ENCODE measurements at regions not wholly inside any gene's neighbourhood (a gene's known extent, or its start where the extent isn't known, plus 50 kb on each side); places are given as distances from the start of the nearest gene placed in this dataset.

GRCh38 chr1:80918380-80918779, 882.4 kb upstream of the ADGRL2 start:
- ATAC-seq (replicated peaks; ENCODE audit: extremely low read depth, poor library complexity, severe bottlenecking) (no peak), DNase-seq (ENCODE audit: low spot score in 2 of 2) (no peak)
- Mint-ChIP-seq H3K27me3 (no peaks in the 10 kb centered on the region), H3K9me3 (peaks cover 6% of the 10 kb centered on the region), H3K27ac (ENCODE audit: low read depth) (no peak overlapping the region), H3K4me1 (no peaks in the 10 kb centered on the region), H3K4me3 (no peak overlapping the region), H3K36me3 (ENCODE audit: insufficient read depth) (no peaks in the 10 kb centered on the region)

GRCh38 chr1:80917826-80918225, 882.9 kb upstream of the ADGRL2 start:
- Mint-ChIP-seq H3K4me1 (no peaks in the 10 kb centered on the region), H3K36me3 (ENCODE audit: insufficient read depth) (no peaks in the 10 kb centered on the region), H3K4me3 (no peak overlapping the region), H3K27ac (ENCODE audit: low read depth) (no peak overlapping the region), H3K9me3 (peaks cover 10% of the 10 kb centered on the region), H3K27me3 (no peaks in the 10 kb centered on the region)
- no peak for DNase-seq (ENCODE audit: low spot score in 2 of 2)
- no peak for ATAC-seq (replicated peaks; ENCODE audit: extremely low read depth, poor library complexity, severe bottlenecking)

- no peak for DNase-seq (ENCODE audit: low spot score in 2 of 2)
- Mint-ChIP-seq H3K9me3 (peaks cover 12% of the 10 kb centered on the region), H3K4me3 (no peak overlapping the region), H3K4me1 (no peaks in the 10 kb centered on the region), H3K27ac (ENCODE audit: low read depth) (no peak overlapping the region), H3K27me3 (no peaks in the 10 kb centered on the region), H3K36me3 (ENCODE audit: insufficient read depth) (no peaks in the 10 kb centered on the region)
- ATAC-seq (replicated peaks; ENCODE audit: extremely low read depth, poor library complexity, severe bottlenecking): no peak
Observed at GRCh38 chr1:80917225-80917624, 883.5 kb upstream of the ADGRL2 start.

- Mint-ChIP-seq H3K9me3 (peaks cover 18% of the 10 kb centered on the region), H3K27ac (ENCODE audit: low read depth) (no peak overlapping the region), H3K4me3 (no peak overlapping the region), H3K27me3 (no peaks in the 10 kb centered on the region), H3K36me3 (ENCODE audit: insufficient read depth) (no peaks in the 10 kb centered on the region), H3K4me1 (no peaks in the 10 kb centered on the region)
- ATAC-seq (replicated peaks; ENCODE audit: extremely low read depth, poor library complexity, severe bottlenecking) (no peak), DNase-seq (ENCODE audit: low spot score in 2 of 2) (no peak)
Observed at GRCh38 chr1:80915491-80915890, 885.2 kb upstream of the ADGRL2 start.

- H3K9me3 Mint-ChIP-seq: peaks cover 25% of the 10 kb centered on the region
- no peak for DNase-seq (ENCODE audit: low spot score in 2 of 2)
- no peak overlapping the region for H3K4me3 Mint-ChIP-seq
- H3K4me1 Mint-ChIP-seq: no peaks in the 10 kb centered on the region
- H3K27me3 Mint-ChIP-seq: no peaks in the 10 kb centered on the region
- no peak for ATAC-seq (replicated peaks; ENCODE audit: extremely low read depth, poor library complexity, severe bottlenecking)
- H3K27ac Mint-ChIP-seq (ENCODE audit: low read depth): peak overlapping the region; percentile 50
- peaks cover 2% of the 10 kb centered on the region for H3K36me3 Mint-ChIP-seq (ENCODE audit: insufficient read depth)
Observed at GRCh38 chr1:80910426-80910825, 890.3 kb upstream of the ADGRL2 start.

GRCh38 chr1:80909172-80909784, 891.5 kb upstream of the ADGRL2 start:
- Mint-ChIP-seq H3K36me3 (ENCODE audit: insufficient read depth) (peaks cover 2% of the 10 kb centered on the region), H3K27me3 (no peaks in the 10 kb centered on the region), H3K4me1 (no peaks in the 10 kb centered on the region), H3K9me3 (peaks cover 23% of the 10 kb centered on the region), H3K4me3 (no peak overlapping the region), H3K27ac (ENCODE audit: low read depth) (no peak overlapping the region)
- no peak for DNase-seq (ENCODE audit: low spot score in 2 of 2)
- no peak for ATAC-seq (replicated peaks; ENCODE audit: extremely low read depth, poor library complexity, severe bottlenecking)

GRCh38 chr1:80896781-80897356, 903.9 kb upstream of the ADGRL2 start:
- Mint-ChIP-seq H3K36me3 (ENCODE audit: insufficient read depth) (no peaks in the 10 kb centered on the region), H3K9me3 (peaks cover 5% of the 10 kb centered on the region), H3K4me1 (no peaks in the 10 kb centered on the region), H3K27ac (ENCODE audit: low read depth) (no peak overlapping the region), H3K27me3 (no peaks in the 10 kb centered on the region), H3K4me3 (no peak overlapping the region)
- no peak for DNase-seq (ENCODE audit: low spot score in 2 of 2)
- no peak for ATAC-seq (replicated peaks; ENCODE audit: extremely low read depth, poor library complexity, severe bottlenecking)

GRCh38 chr1:80894921-80895320, 905.8 kb upstream of the ADGRL2 start:
- Mint-ChIP-seq H3K4me1 (no peaks in the 10 kb centered on the region), H3K4me3 (no peak overlapping the region), H3K9me3 (peaks cover 5% of the 10 kb centered on the region), H3K27ac (ENCODE audit: low read depth) (no peak overlapping the region), H3K36me3 (ENCODE audit: insufficient read depth) (no peaks in the 10 kb centered on the region), H3K27me3 (no peaks in the 10 kb centered on the region)
- no peak for ATAC-seq (replicated peaks; ENCODE audit: extremely low read depth, poor library complexity, severe bottlenecking)
- DNase-seq (ENCODE audit: low spot score in 2 of 2): no peak

- Mint-ChIP-seq H3K4me3 (no peak overlapping the region), H3K4me1 (no peaks in the 10 kb centered on the region), H3K27ac (ENCODE audit: low read depth) (no peak overlapping the region), H3K36me3 (ENCODE audit: insufficient read depth) (no peaks in the 10 kb centered on the region), H3K9me3 (peaks cover 5% of the 10 kb centered on the region), H3K27me3 (no peaks in the 10 kb centered on the region)
- no peak for ATAC-seq (replicated peaks; ENCODE audit: extremely low read depth, poor library complexity, severe bottlenecking)
- DNase-seq (ENCODE audit: low spot score in 2 of 2): no peak
Observed at GRCh38 chr1:80893115-80893514, 907.6 kb upstream of the ADGRL2 start.

- ATAC-seq (replicated peaks; ENCODE audit: extremely low read depth, poor library complexity, severe bottlenecking) (no peak), DNase-seq (ENCODE audit: low spot score in 2 of 2) (no peak)
- H3K4me3 Mint-ChIP-seq: no peak overlapping the region
- peaks cover 5% of the 10 kb centered on the region for H3K9me3 Mint-ChIP-seq
- H3K4me1 Mint-ChIP-seq: no peaks in the 10 kb centered on the region
- H3K36me3 Mint-ChIP-seq (ENCODE audit: insufficient read depth): no peaks in the 10 kb centered on the region
- no peaks in the 10 kb centered on the region for H3K27me3 Mint-ChIP-seq
- H3K27ac Mint-ChIP-seq (ENCODE audit: low read depth): no peak overlapping the region
Observed at GRCh38 chr1:80892539-80892938, 908.2 kb upstream of the ADGRL2 start.

GRCh38 chr1:80891871-80892270, 908.9 kb upstream of the ADGRL2 start:
- Mint-ChIP-seq H3K4me3 (no peak overlapping the region), H3K9me3 (peaks cover 5% of the 10 kb centered on the region), H3K27me3 (no peaks in the 10 kb centered on the region), H3K36me3 (ENCODE audit: insufficient read depth) (no peaks in the 10 kb centered on the region), H3K27ac (ENCODE audit: low read depth) (no peak overlapping the region), H3K4me1 (no peaks in the 10 kb centered on the region)
- DNase-seq (ENCODE audit: low spot score in 2 of 2) (no peak), ATAC-seq (replicated peaks; ENCODE audit: extremely low read depth, poor library complexity, severe bottlenecking) (no peak)

GRCh38 chr1:80882553-80882952, 918.2 kb upstream of the ADGRL2 start:
- Mint-ChIP-seq H3K4me1 (no peaks in the 10 kb centered on the region), H3K36me3 (ENCODE audit: insufficient read depth) (no peaks in the 10 kb centered on the region), H3K27ac (ENCODE audit: low read depth) (no peak overlapping the region), H3K9me3 (peaks cover 7% of the 10 kb centered on the region), H3K27me3 (no peaks in the 10 kb centered on the region), H3K4me3 (no peak overlapping the region)
- no peak for DNase-seq (ENCODE audit: low spot score in 2 of 2)
- no peak for ATAC-seq (replicated peaks; ENCODE audit: extremely low read depth, poor library complexity, severe bottlenecking)

- H3K27ac Mint-ChIP-seq (ENCODE audit: low read depth): no peak overlapping the region
- no peaks in the 10 kb centered on the region for H3K27me3 Mint-ChIP-seq
- no peak for ATAC-seq (replicated peaks; ENCODE audit: extremely low read depth, poor library complexity, severe bottlenecking)
- DNase-seq (ENCODE audit: low spot score in 2 of 2): no peak
- no peak overlapping the region for H3K4me3 Mint-ChIP-seq
- no peaks in the 10 kb centered on the region for H3K36me3 Mint-ChIP-seq (ENCODE audit: insufficient read depth)
- peaks cover 8% of the 10 kb centered on the region for H3K9me3 Mint-ChIP-seq
- H3K4me1 Mint-ChIP-seq: no peaks in the 10 kb centered on the region
Observed at GRCh38 chr1:80878343-80878742, 922.4 kb upstream of the ADGRL2 start.

Measured in central memory CD8-positive, alpha-beta T cell (primary cell).